Gastrocnemius medialis (tissue), 4 donors: ENCODE measurements at regions not wholly inside any gene's neighbourhood (a gene's known extent, or its start where the extent isn't known, plus 50 kb on each side); places are given as distances from the start of the nearest gene placed in this dataset.

ENCODE experiments used
- CTCF ChIP-seq, 5 experiments: fragments of 450-650 bp in 3 of 5; fragments of 200-600 bp in 2 of 5; sonication (generic) in 2 of 5; IDR thresholded peaks in 4 of 5; conservative IDR thresholded peaks in 1 of 5; 1 replicate in 4 of 5; 2 replicates in 1 of 5; pipeline ENCODE4 v1.5.1; 2016 to 2019; ENCODE audit warnings: antibody characterized with exemption in 5 of 5, mild to moderate bottlenecking in 3 of 5, moderate library complexity in 3 of 5
- POLR2A ChIP-seq, 2 donors: fragments of 450-650 bp; IDR thresholded peaks; one replicate each; pipeline ENCODE4 v1.6.1; 2017; ENCODE audit warnings: antibody characterized with exemption in 2 of 2, mild to moderate bottlenecking in 2 of 2, moderate library complexity in 2 of 2

GRCh38 chr5:145068721-145069120 lies 766.4 kb downstream of the PRELID2 start:
- TF ChIP-seq POLR2A (IDR thresholded peaks at IDR 0.05) (no peak), CTCF (IDR thresholded peaks at IDR 0.05 in 4 of 5, conservative IDR thresholded peaks at IDR 0.05 in 1 of 5) (no peak)
